GM23338 (cell line): ENCODE measurements at regions not wholly inside any gene's neighbourhood (a gene's known extent, or its start where the extent isn't known, plus 50 kb on each side); places are given as distances from the start of the nearest gene placed in this dataset.
A peak's percentile ranks its signal among the peaks of the same experiment; 100 is the strongest.

Experiments used
- ATAC-seq: fragments of 200-7000 bp; cut with Tn5 transposase; 3 replicates; pipeline ENCODE4 v1.9.1; 2020
- DNase-seq: peaks from one replicate; pipeline ENCODE4 v3.0.0-alpha.2; 2015; ENCODE audit warnings: low spot score
- H2AFZ ChIP-seq: fragments of 200-600 bp; sonication (generic); 2 replicates; pipeline ENCODE4 v1.8.0; 2016; ENCODE audit warnings: antibody characterized with exemption, mild to moderate bottlenecking, moderate library complexity
- H3F3A ChIP-seq: fragments of 200-600 bp; sonication (generic); replicated peaks from 2 replicates; pipeline ENCODE4 v1.8.0; 2017; ENCODE audit warnings: antibody characterized with exemption, mixed run types, low read depth
- H3K27ac ChIP-seq: fragments of 200-600 bp; sonication (generic); 2 replicates; pipeline ENCODE4 v1.6.1; 2016; ENCODE audit warnings: low read depth
- H3K27me3 ChIP-seq: fragments of 200-600 bp; sonication (generic); 2 replicates; pipeline ENCODE4 v1.8.0; 2016; ENCODE audit warnings: mild to moderate bottlenecking, mixed run types, moderate library complexity; ENCODE audit not compliant: insufficient read depth
- H3K36me3 ChIP-seq: fragments of 200-600 bp; sonication (generic); 2 replicates; pipeline ENCODE4 v1.8.0; 2016; ENCODE audit warnings: mild to moderate bottlenecking; ENCODE audit not compliant: insufficient read depth
- H3K4me1 ChIP-seq: fragments of 200-600 bp; sonication (generic); 2 replicates; pipeline ENCODE4 v1.8.0; 2016; ENCODE audit warnings: mild to moderate bottlenecking, moderate library complexity; ENCODE audit not compliant: insufficient read depth
- H3K4me2 ChIP-seq: fragments of 200-600 bp; sonication (generic); 2 replicates; pipeline ENCODE4 v1.7.1; 2017; ENCODE audit warnings: mixed run types
- H3K4me3 ChIP-seq: fragments of 200-600 bp; sonication (generic); 2 replicates; pipeline ENCODE4 v1.6.1; 2016; ENCODE audit warnings: mixed run types
- H3K79me2 ChIP-seq: fragments of 200-600 bp; sonication (generic); replicated peaks from 2 replicates; pipeline ENCODE4 v1.8.0; 2017; ENCODE audit warnings: mild to moderate bottlenecking; ENCODE audit not compliant: insufficient read depth
- H3K9me2 ChIP-seq: fragments of 200-600 bp; sonication (generic); 2 replicates; pipeline ENCODE4 v1.8.0; 2017; ENCODE audit not compliant: insufficient read depth
- H4K20me1 ChIP-seq: fragments of 200-600 bp; sonication (generic); replicated peaks from 2 replicates; pipeline ENCODE4 v1.8.0; 2017; ENCODE audit warnings: mild to moderate bottlenecking; ENCODE audit not compliant: insufficient read depth
- H3K27ac Mint-ChIP-seq: 2 replicates; pipeline ENCODE4 v1.8.0; 2020; ENCODE audit warnings: inconsistent platforms, mild to moderate bottlenecking, moderate library complexity, mixed read lengths
- H3K27me3 Mint-ChIP-seq: 3 replicates; pipeline ENCODE4 v1.8.0; 2022; ENCODE audit warnings: low read depth, mild to moderate bottlenecking, moderate library complexity, mixed read lengths, inconsistent platforms; ENCODE audit not compliant: insufficient read depth, poor library complexity
- H3K36me3 Mint-ChIP-seq: 3 replicates; pipeline ENCODE4 v1.8.0; 2021; ENCODE audit warnings: low read depth, mild to moderate bottlenecking, inconsistent platforms, moderate library complexity, mixed read lengths
- H3K4me1 Mint-ChIP-seq: 3 replicates; pipeline ENCODE4 v1.8.0; 2020; ENCODE audit warnings: mild to moderate bottlenecking, inconsistent platforms, mixed read lengths
- H3K4me3 Mint-ChIP-seq: 3 replicates; pipeline ENCODE4 v1.8.0; 2021; ENCODE audit warnings: moderate library complexity, mild to moderate bottlenecking, inconsistent platforms, mixed read lengths
- H3K9me3 Mint-ChIP-seq: 3 replicates; pipeline ENCODE4 v1.8.0; 2020; ENCODE audit warnings: moderate library complexity, mild to moderate bottlenecking, inconsistent platforms, mixed read lengths
- CREB1 ChIP-seq: fragments of 250-450 bp; sonication (Bioruptor Pico); IDR thresholded peaks from 2 replicates; pipeline ENCODE4 v1.5.0; 2020; ENCODE audit warnings: low read depth, mild to moderate bottlenecking, moderate library complexity
- CTCF ChIP-seq, 2 experiments: fragments of 200-600 bp in 1 of 2; sonication (generic) in 1 of 2; conservative IDR thresholded peaks; 2 replicates each; pipeline versions ENCODE4 v1.5.1 to v1.6.1; 2016 to 2017; ENCODE audit warnings: antibody characterized with exemption in 2 of 2, low read depth in 2 of 2, mild to moderate bottlenecking in 2 of 2, moderate library complexity in 1 of 2
- ETS1 ChIP-seq: IDR thresholded peaks from 2 replicates; pipeline ENCODE4 v1.6.1; 2016; ENCODE audit warnings: antibody characterized with exemption
- EZH2 ChIP-seq: fragments of 200-600 bp; sonication (generic); IDR thresholded peaks from one replicate; pipeline ENCODE4 v1.8.0; 2017; ENCODE audit warnings: antibody characterized with exemption, mild to moderate bottlenecking, low read depth; ENCODE audit not compliant: unreplicated experiment
- EZH2phosphoT487 ChIP-seq: fragments of 200-600 bp; sonication (generic); IDR thresholded peaks from one replicate; pipeline ENCODE4 v1.8.1; 2018; ENCODE audit warnings: antibody characterized with exemption; ENCODE audit not compliant: unreplicated experiment
- JUNB ChIP-seq: IDR thresholded peaks from one replicate; pipeline ENCODE4 v1.6.1; 2016; ENCODE audit warnings: antibody characterized with exemption; ENCODE audit not compliant: unreplicated experiment
- NANOG ChIP-seq: IDR thresholded peaks from 2 replicates; pipeline ENCODE4 v1.6.1; 2016; ENCODE audit warnings: antibody characterized with exemption, borderline replicate concordance
- POLR2AphosphoS5 ChIP-seq: IDR thresholded peaks from 2 replicates; pipeline ENCODE4 v1.6.1; 2016; ENCODE audit warnings: antibody characterized with exemption, low read depth
- STAT1 ChIP-seq: IDR thresholded peaks from one replicate; pipeline ENCODE4 v1.6.1; 2016; ENCODE audit warnings: antibody characterized with exemption; ENCODE audit not compliant: unreplicated experiment
- ZNF462 ChIP-seq: fragments of 250-450 bp; sonication (Bioruptor Pico); IDR thresholded peaks from 2 replicates; pipeline ENCODE4 v1.5.0; 2020; ENCODE audit warnings: mild to moderate bottlenecking, moderate library complexity

DNA sequence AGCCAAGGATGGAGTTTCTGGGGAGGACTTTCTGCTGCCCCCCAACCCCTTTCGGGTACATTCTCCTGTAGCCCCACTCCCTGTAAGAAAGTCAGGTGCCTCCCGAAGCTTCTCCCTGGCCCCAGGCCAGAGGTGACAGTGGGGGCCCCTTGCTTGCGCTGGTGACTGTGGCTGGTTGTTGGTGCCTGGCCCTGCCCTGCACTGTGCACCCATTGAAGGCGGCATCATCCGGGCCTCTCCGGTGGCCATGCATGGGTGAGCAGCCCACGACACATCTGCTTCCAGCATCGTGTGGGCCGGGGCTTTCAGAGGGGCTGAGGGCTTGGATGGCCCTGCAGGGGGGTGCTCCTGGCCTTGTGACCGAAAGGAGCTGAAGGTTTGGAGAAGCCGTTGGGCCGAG, 297.0 kb downstream of the SEC14L1 start:
- DNase-seq, result no peak

More for the DNA sequence above, 297.0 kb downstream of the SEC14L1 start:
- peaks cover 66% of the 10 kb centered on the region for H3K4me1 Mint-ChIP-seq
- peaks cover 14% of the 10 kb centered on the region for H3K27me3 Mint-ChIP-seq
- H3K79me2 ChIP-seq, result peaks cover 66% of the 10 kb centered on the region
- H3K4me3 ChIP-seq, result no peak overlapping the region
- H3K9me3 Mint-ChIP-seq, result no peaks in the 10 kb centered on the region
- no peaks in the 10 kb centered on the region for H3K36me3 ChIP-seq
- no peak for TF ChIP-seq POLR2AphosphoS5
- no peak for TF ChIP-seq CREB1 (CRISPR knock-in tag)
- no peak for TF ChIP-seq NANOG
- TF ChIP-seq JUNB, result no peak
- no peak for TF ChIP-seq CTCF (conservative IDR thresholded peaks at IDR 0.05; ENCODE audit: low read depth in 2 of 2)
- TF ChIP-seq EZH2, result no peak
- no peak for TF ChIP-seq EZH2phosphoT487
- TF ChIP-seq STAT1, result no peak
- no peak for TF ChIP-seq ETS1
- no peak for TF ChIP-seq ZNF462 (CRISPR knock-in tag)
- H2AFZ ChIP-seq, result no peak overlapping the region
- H3K9me2 ChIP-seq, result no peaks in the 10 kb centered on the region
- H3K4me2 ChIP-seq, result no peak overlapping the region
- no peak overlapping the region for H3K4me3 Mint-ChIP-seq
- H4K20me1 ChIP-seq, result peaks cover 6% of the 10 kb centered on the region; the same call in 1 of the 2 replicates
- ATAC-seq, result no peak
- H3K27ac Mint-ChIP-seq, result peak overlapping the region; percentile 52
- H3K27ac ChIP-seq, result no peak overlapping the region
- H3F3A ChIP-seq, result no peaks in the 10 kb centered on the region
- H3K36me3 Mint-ChIP-seq, result no peaks in the 10 kb centered on the region; the same call in 2 of the 3 replicates
- no peaks in the 10 kb centered on the region for H3K27me3 ChIP-seq
- peaks cover 33% of the 10 kb centered on the region for H3K4me1 ChIP-seq
